SK-N-SH (cell line): ENCODE measurements at regions not wholly inside any gene's neighbourhood (a gene's known extent, or its start where the extent isn't known, plus 50 kb on each side); places are given as distances from the start of the nearest gene placed in this dataset.

Experiments
- POLR2AphosphoS5 ChIP-seq: IDR thresholded peaks from 2 replicates; pipeline ENCODE4 v1.6.1; 2012; ENCODE audit warnings: low read depth, low read length
- RAD21 ChIP-seq: IDR thresholded peaks from 2 replicates; pipeline ENCODE4 v1.6.1; 2012; ENCODE audit warnings: mild to moderate bottlenecking, low read length
- RFX5 ChIP-seq: IDR thresholded peaks from 2 replicates; pipeline ENCODE4 v1.6.1; 2012; ENCODE audit warnings: mild to moderate bottlenecking, improper control_type of control experiment, low read length
- SIN3A ChIP-seq: IDR thresholded peaks from 2 replicates; pipeline ENCODE4 v1.6.1; 2012; ENCODE audit warnings: low read depth, mild to moderate bottlenecking, low read length, moderate library complexity, borderline replicate concordance
- TAF1 ChIP-seq: IDR thresholded peaks from 2 replicates; pipeline ENCODE4 v1.6.1; 2012; ENCODE audit warnings: low read depth, mild to moderate bottlenecking, low read length, moderate library complexity, borderline replicate concordance
- TF ChIP-seq, protein P1 (sequence below): fragments of 200-600 bp; sonication (generic); IDR thresholded peaks from 2 replicates; pipeline ENCODE4 v1.6.1; 2017; ENCODE audit warnings: antibody characterized with exemption, mild to moderate bottlenecking, moderate library complexity
- TF ChIP-seq, protein P2 (sequence below): IDR thresholded peaks from 2 replicates; pipeline ENCODE4 v1.6.1; 2012; ENCODE audit warnings: mild to moderate bottlenecking, low read depth, low read length, moderate library complexity
- TF ChIP-seq, protein P3 (sequence below): IDR thresholded peaks from 2 replicates; pipeline ENCODE4 v1.4.0; 2012; ENCODE audit warnings: low read depth, borderline replicate concordance

- TF ChIP-seq, protein P1, sequence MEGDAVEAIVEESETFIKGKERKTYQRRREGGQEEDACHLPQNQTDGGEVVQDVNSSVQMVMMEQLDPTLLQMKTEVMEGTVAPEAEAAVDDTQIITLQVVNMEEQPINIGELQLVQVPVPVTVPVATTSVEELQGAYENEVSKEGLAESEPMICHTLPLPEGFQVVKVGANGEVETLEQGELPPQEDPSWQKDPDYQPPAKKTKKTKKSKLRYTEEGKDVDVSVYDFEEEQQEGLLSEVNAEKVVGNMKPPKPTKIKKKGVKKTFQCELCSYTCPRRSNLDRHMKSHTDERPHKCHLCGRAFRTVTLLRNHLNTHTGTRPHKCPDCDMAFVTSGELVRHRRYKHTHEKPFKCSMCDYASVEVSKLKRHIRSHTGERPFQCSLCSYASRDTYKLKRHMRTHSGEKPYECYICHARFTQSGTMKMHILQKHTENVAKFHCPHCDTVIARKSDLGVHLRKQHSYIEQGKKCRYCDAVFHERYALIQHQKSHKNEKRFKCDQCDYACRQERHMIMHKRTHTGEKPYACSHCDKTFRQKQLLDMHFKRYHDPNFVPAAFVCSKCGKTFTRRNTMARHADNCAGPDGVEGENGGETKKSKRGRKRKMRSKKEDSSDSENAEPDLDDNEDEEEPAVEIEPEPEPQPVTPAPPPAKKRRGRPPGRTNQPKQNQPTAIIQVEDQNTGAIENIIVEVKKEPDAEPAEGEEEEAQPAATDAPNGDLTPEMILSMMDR, result no peak
- TF ChIP-seq RFX5, result no peak
- no peak for TF ChIP-seq RAD21
- no peak for TF ChIP-seq POLR2AphosphoS5
- no peak for TF ChIP-seq TAF1
- TF ChIP-seq, protein P2, sequence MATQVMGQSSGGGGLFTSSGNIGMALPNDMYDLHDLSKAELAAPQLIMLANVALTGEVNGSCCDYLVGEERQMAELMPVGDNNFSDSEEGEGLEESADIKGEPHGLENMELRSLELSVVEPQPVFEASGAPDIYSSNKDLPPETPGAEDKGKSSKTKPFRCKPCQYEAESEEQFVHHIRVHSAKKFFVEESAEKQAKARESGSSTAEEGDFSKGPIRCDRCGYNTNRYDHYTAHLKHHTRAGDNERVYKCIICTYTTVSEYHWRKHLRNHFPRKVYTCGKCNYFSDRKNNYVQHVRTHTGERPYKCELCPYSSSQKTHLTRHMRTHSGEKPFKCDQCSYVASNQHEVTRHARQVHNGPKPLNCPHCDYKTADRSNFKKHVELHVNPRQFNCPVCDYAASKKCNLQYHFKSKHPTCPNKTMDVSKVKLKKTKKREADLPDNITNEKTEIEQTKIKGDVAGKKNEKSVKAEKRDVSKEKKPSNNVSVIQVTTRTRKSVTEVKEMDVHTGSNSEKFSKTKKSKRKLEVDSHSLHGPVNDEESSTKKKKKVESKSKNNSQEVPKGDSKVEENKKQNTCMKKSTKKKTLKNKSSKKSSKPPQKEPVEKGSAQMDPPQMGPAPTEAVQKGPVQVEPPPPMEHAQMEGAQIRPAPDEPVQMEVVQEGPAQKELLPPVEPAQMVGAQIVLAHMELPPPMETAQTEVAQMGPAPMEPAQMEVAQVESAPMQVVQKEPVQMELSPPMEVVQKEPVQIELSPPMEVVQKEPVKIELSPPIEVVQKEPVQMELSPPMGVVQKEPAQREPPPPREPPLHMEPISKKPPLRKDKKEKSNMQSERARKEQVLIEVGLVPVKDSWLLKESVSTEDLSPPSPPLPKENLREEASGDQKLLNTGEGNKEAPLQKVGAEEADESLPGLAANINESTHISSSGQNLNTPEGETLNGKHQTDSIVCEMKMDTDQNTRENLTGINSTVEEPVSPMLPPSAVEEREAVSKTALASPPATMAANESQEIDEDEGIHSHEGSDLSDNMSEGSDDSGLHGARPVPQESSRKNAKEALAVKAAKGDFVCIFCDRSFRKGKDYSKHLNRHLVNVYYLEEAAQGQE, result no peak
- TF ChIP-seq, protein P3, sequence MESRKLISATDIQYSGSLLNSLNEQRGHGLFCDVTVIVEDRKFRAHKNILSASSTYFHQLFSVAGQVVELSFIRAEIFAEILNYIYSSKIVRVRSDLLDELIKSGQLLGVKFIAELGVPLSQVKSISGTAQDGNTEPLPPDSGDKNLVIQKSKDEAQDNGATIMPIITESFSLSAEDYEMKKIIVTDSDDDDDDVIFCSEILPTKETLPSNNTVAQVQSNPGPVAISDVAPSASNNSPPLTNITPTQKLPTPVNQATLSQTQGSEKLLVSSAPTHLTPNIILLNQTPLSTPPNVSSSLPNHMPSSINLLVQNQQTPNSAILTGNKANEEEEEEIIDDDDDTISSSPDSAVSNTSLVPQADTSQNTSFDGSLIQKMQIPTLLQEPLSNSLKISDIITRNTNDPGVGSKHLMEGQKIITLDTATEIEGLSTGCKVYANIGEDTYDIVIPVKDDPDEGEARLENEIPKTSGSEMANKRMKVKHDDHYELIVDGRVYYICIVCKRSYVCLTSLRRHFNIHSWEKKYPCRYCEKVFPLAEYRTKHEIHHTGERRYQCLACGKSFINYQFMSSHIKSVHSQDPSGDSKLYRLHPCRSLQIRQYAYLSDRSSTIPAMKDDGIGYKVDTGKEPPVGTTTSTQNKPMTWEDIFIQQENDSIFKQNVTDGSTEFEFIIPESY, result no peak
- no peak for TF ChIP-seq SIN3A
Measured at GRCh38 chr13:105890509-105890908, 645.0 kb downstream of the EFNB2 start.
